ENCODE measurements at regions not wholly inside any gene's neighbourhood (a gene's known extent, or its start where the extent isn't known, plus 50 kb on each side); places are given as distances from the start of the nearest gene placed in this dataset.

GRCh38 chr15:31510057-31510456 lies 183.4 kb downstream of the KLF13 start:
- no peak for DNase-seq (ENCODE audit: low spot score)

GRCh38 chr15:31511707-31512310 lies 185.2 kb downstream of the KLF13 start:
- no peak for DNase-seq (ENCODE audit: low spot score)

- DNase-seq (ENCODE audit: low spot score): no peak
Measured at GRCh38 chr15:31513178-31513577, 186.5 kb downstream of the KLF13 start.

- no peak for DNase-seq (ENCODE audit: low spot score)
Measured at GRCh38 chr15:31516440-31516839, 189.8 kb downstream of the KLF13 start.

- no peak for DNase-seq (ENCODE audit: low spot score)
Measured at GRCh38 chr15:31516874-31517273, 190.2 kb downstream of the KLF13 start.

GRCh38 chr15:31517711-31518110 lies 191.1 kb downstream of the KLF13 start:
- no peak for DNase-seq (ENCODE audit: low spot score)

- DNase-seq (ENCODE audit: low spot score): no peak
Measured at GRCh38 chr15:31522028-31522427, 195.4 kb downstream of the KLF13 start.

GRCh38 chr15:31523027-31523654 lies 196.5 kb downstream of the KLF13 start:
- DNase-seq (ENCODE audit: low spot score): no peak

GRCh38 chr15:31523655-31524049 lies 197.0 kb downstream of the KLF13 start:
- DNase-seq (ENCODE audit: low spot score): peak; percentile 9

GRCh38 chr15:31525185-31525695 lies 198.6 kb downstream of the KLF13 start:
- no peak for DNase-seq (ENCODE audit: low spot score)

- no peak for DNase-seq (ENCODE audit: low spot score)
Measured at GRCh38 chr15:31525988-31526665, 199.5 kb downstream of the KLF13 start.

GRCh38 chr15:31526916-31527690 lies 200.5 kb downstream of the KLF13 start:
- no peak for DNase-seq (ENCODE audit: low spot score)

- DNase-seq (ENCODE audit: low spot score): no peak
Measured at GRCh38 chr15:31528846-31529245, 202.2 kb downstream of the KLF13 start.

GRCh38 chr15:31537770-31538592 lies 211.3 kb downstream of the KLF13 start:
- DNase-seq (ENCODE audit: low spot score): no peak

- DNase-seq (ENCODE audit: low spot score): no peak
Measured at GRCh38 chr15:31540633-31541032, 214.0 kb downstream of the KLF13 start.

GRCh38 chr15:31544361-31544760 lies 217.7 kb downstream of the KLF13 start:
- DNase-seq (ENCODE audit: low spot score): no peak

- DNase-seq (ENCODE audit: low spot score): no peak
Measured at GRCh38 chr15:31545257-31545656, 218.6 kb downstream of the KLF13 start.

GRCh38 chr15:31550211-31550977 lies 223.8 kb downstream of the KLF13 start:
- DNase-seq (ENCODE audit: low spot score): no peak

GRCh38 chr15:31551323-31551722 lies 224.7 kb downstream of the KLF13 start:
- no peak for DNase-seq (ENCODE audit: low spot score)

GRCh38 chr15:31552482-31553099 lies 226.0 kb downstream of the KLF13 start:
- DNase-seq (ENCODE audit: low spot score): peak; percentile 25
